ENCODE measurements at regions not wholly inside any gene's neighbourhood (a gene's known extent, or its start where the extent isn't known, plus 50 kb on each side); places are given as distances from the start of the nearest gene placed in this dataset.

- no peak overlapping the region for H3K18ac ChIP-seq (ENCODE audit: extremely low read depth, low read length)
- no peaks in the 10 kb centered on the region; a peak in 1 of 7 replicates for H3K4me1 ChIP-seq (replicated peaks in 1 of 4; ENCODE audit: control insufficient read depth in 3 of 4, insufficient read depth in 4 of 4, low read length in 3 of 4)
- no peak overlapping the region for H2BK5ac ChIP-seq (ENCODE audit: low read depth, low read length)
- H3K27me3 ChIP-seq (replicated peaks in 1 of 4; ENCODE audit: control insufficient read depth in 3 of 4, extremely low read depth in 1 of 4, insufficient read depth in 3 of 4, low read length in 3 of 4), result no peaks in the 10 kb centered on the region
- H2BK15ac ChIP-seq (ENCODE audit: low read length), result no peak overlapping the region
- no peak overlapping the region for H2BK20ac ChIP-seq (ENCODE audit: low read length)
- no peak overlapping the region for H2AFZ ChIP-seq (ENCODE audit: low read length)
- DNase-seq (ENCODE audit: low read depth in 1 of 2, low spot score in 2 of 2) (no peak), FAIRE-seq (no peak)
- H4K8ac ChIP-seq (ENCODE audit: extremely low read depth, insufficient read depth, low read length), result no peak overlapping the region
- H3K14ac ChIP-seq (ENCODE audit: insufficient read length), result no peak overlapping the region
- H4K20me1 ChIP-seq (replicated peaks in 1 of 2; ENCODE audit: control insufficient read depth in 1 of 2, insufficient read depth in 2 of 2, low read length in 2 of 2), result no peaks in the 10 kb centered on the region
- H3K23ac ChIP-seq (ENCODE audit: insufficient read length), result no peak overlapping the region
- H3K9ac ChIP-seq (replicated peaks in 1 of 4; ENCODE audit: extremely low read depth in 1 of 4, low read depth in 3 of 4, low read length in 3 of 4), result no peak overlapping the region
- no peaks in the 10 kb centered on the region for H3K79me2 ChIP-seq (ENCODE audit: control insufficient read depth in 1 of 2, insufficient read depth in 2 of 2, low read length in 2 of 2)
- WGBS, 2 experiments (ENCODE audit: extremely low coverage in 1 of 2, insufficient coverage in 1 of 2, insufficient read length in 1 of 2, insufficient replicate concordance in 2 of 2, low coverage in 1 of 2, low lambda C conversion rate in 2 of 2, missing lambda C conversion rate in 1 of 2), result 91% methylated on average over 1 of the region's 1 CpG; no CpG with 5 or more reads in 1 of the 2 experiments
- POLR2A ChIA-PET (ENCODE audit: partially characterized antibody), result no interaction called here
- H3K79me1 ChIP-seq (ENCODE audit: low read depth, low read length), result no peaks in the 10 kb centered on the region
- no peak overlapping the region for H3K56ac ChIP-seq (replicated peaks; ENCODE audit: insufficient read length, low read depth, low read length)
- CTCF ChIA-PET (ENCODE audit: partially characterized antibody), result no interaction called here
- no peak overlapping the region for H3K4ac ChIP-seq (replicated peaks; ENCODE audit: insufficient read length, low read depth, low read length)
- no peak overlapping the region for H4K91ac ChIP-seq (replicated peaks; ENCODE audit: insufficient read length, low read length)
- H3K36me3 ChIP-seq (ENCODE audit: control insufficient read depth in 2 of 4, insufficient read depth in 4 of 4, low read length in 3 of 4), result no peaks in the 10 kb centered on the region
- no peak overlapping the region for H3K27ac ChIP-seq (ENCODE audit: low read depth, low read length)
- no peak overlapping the region for H3K4me2 ChIP-seq (ENCODE audit: insufficient read depth in 1 of 2, low read depth in 2 of 2, low read length in 2 of 2)
- no peaks in the 10 kb centered on the region for H3K9me3 ChIP-seq (ENCODE audit: insufficient read depth in 2 of 2, low read depth in 1 of 2, low read length in 1 of 2)
- no peak overlapping the region for H2BK120ac ChIP-seq (replicated peaks; ENCODE audit: low read depth, low read length)
- H2BK12ac ChIP-seq (ENCODE audit: low read depth, low read length), result no peak overlapping the region
- H3K23me2 ChIP-seq (ENCODE audit: low read depth, low read length), result no peaks in the 10 kb centered on the region; the same call in 1 of the 2 replicates
- no peak overlapping the region for H3K4me3 ChIP-seq (ENCODE audit: extremely low read depth in 1 of 4, insufficient read depth in 2 of 4, low read depth in 3 of 4, low read length in 4 of 4)
- H2AK5ac ChIP-seq (ENCODE audit: low read depth, low read length), result no peak overlapping the region
- no peak overlapping the region for H4K5ac ChIP-seq (ENCODE audit: insufficient read length, low read depth, low read length)
- TF ChIP-seq RAD21 (IDR thresholded peaks at IDR 0.05 in 1 of 2, conservative IDR thresholded peaks at IDR 0.05 in 1 of 2; ENCODE audit: low read depth in 2 of 2, low read length in 2 of 2) (no peak), SP4 (IDR thresholded peaks at IDR 0.05; ENCODE audit: low read length) (no peak), KDM4A (IDR thresholded peaks at IDR 0.05; ENCODE audit: low read depth, low read length, severe bottlenecking) (no peak), EZH2 (IDR thresholded peaks at IDR 0.05; ENCODE audit: low read depth, low read length, severe bottlenecking) (no peak), GTF2F1 (IDR thresholded peaks at IDR 0.05; ENCODE audit: borderline replicate concordance, low read depth, low read length) (no peak), CBX5 (IDR thresholded peaks at IDR 0.05; ENCODE audit: low read depth, low read length) (no peak), KDM5A (IDR thresholded peaks at IDR 0.05; ENCODE audit: low read length) (no peak), SP1 (IDR thresholded peaks at IDR 0.05; ENCODE audit: low read depth, low read length) (no peak), POLR2AphosphoS5 (IDR thresholded peaks at IDR 0.05; ENCODE audit: low read depth, low read length) (no peak), NRF1 (IDR thresholded peaks at IDR 0.05; ENCODE audit: low read depth, low read length) (no peak), HDAC6 (IDR thresholded peaks at IDR 0.05; ENCODE audit: low read depth, low read length) (no peak), BRCA1 (IDR thresholded peaks at IDR 0.05; ENCODE audit: low read depth, low read length) (no peak), TEAD4 (IDR thresholded peaks at IDR 0.05; ENCODE audit: low read depth, low read length) (no peak)
- TF ChIP-seq, protein P1, sequence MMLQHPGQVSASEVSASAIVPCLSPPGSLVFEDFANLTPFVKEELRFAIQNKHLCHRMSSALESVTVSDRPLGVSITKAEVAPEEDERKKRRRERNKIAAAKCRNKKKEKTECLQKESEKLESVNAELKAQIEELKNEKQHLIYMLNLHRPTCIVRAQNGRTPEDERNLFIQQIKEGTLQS (IDR thresholded peaks at IDR 0.05; ENCODE audit: insufficient read depth, low read depth, low read length), result no peak
Observed at GRCh38 chr5:13625616-13626198, 318.8 kb downstream of the DNAH5 start.

Data from H1 (cell line).